OCI-LY3 (cell line): ENCODE measurements at regions not wholly inside any gene's neighbourhood (a gene's known extent, or its start where the extent isn't known, plus 50 kb on each side); places are given as distances from the start of the nearest gene placed in this dataset.
A peak's percentile ranks its signal among the peaks of the same experiment; 100 is the strongest.

Experiments
- H2AFZ ChIP-seq: fragments of 200-600, 300-600 bp; shearing (Covaris generic); 2 replicates; pipeline ENCODE4 v1.6.0; 2014; ENCODE audit warnings: antibody characterized with exemption, low read depth, low read length
- H3K27ac ChIP-seq: fragments of 200-600, 300-600 bp; sonication (generic); 2 replicates; pipeline ENCODE4 v1.5.1; 2014; ENCODE audit warnings: mild to moderate bottlenecking, low read length, moderate library complexity, mixed read lengths
- H3K27me3 ChIP-seq: fragments of 200-600, 300-600 bp; sonication (generic); 2 replicates; pipeline ENCODE4 v1.6.1; 2014; ENCODE audit warnings: low read depth, low read length, mixed read lengths
- H3K36me3 ChIP-seq: fragments of 200-600, 300-600 bp; sonication (generic); replicated peaks from 2 replicates; pipeline ENCODE3; 2014; ENCODE audit warnings: low read depth, low read length, mixed read lengths
- H3K4me1 ChIP-seq: fragments of 300-600, 200-600 bp; sonication (generic); 2 replicates; pipeline ENCODE4 v1.6.1; 2014; ENCODE audit warnings: low read length, mixed read lengths
- H3K4me2 ChIP-seq: fragments of 200-600, 300-600 bp; sonication (generic); 2 replicates; pipeline ENCODE4 v1.6.1; 2014; ENCODE audit warnings: low read length, mixed read lengths
- H3K4me3 ChIP-seq: fragments of 300-600, 200-600 bp; sonication (generic); 2 replicates; pipeline ENCODE4 v1.5.1; 2014; ENCODE audit warnings: antibody characterized with exemption, mild to moderate bottlenecking, low read length, moderate library complexity
- H3K79me2 ChIP-seq: fragments of 300-600, 200-600 bp; shearing (Covaris generic); 2 replicates; pipeline ENCODE4 v1.6.1; 2014; ENCODE audit warnings: mild to moderate bottlenecking, low read length, mixed read lengths
- H3K9ac ChIP-seq: fragments of 300-600, 200-600 bp; shearing (Covaris generic); 2 replicates; pipeline ENCODE4 v1.6.0; 2014; ENCODE audit warnings: mild to moderate bottlenecking, low read length, moderate library complexity
- H3K9me3 ChIP-seq: fragments of 200-600, 300-600 bp; shearing (Covaris generic); 2 replicates; pipeline ENCODE4 v1.6.1; 2014; ENCODE audit warnings: low read length, mixed read lengths; ENCODE audit not compliant: insufficient read depth
- H4K20me1 ChIP-seq: fragments of 200-600, 300-600 bp; sonication (generic); 2 replicates; pipeline ENCODE4 v1.6.1; 2016; ENCODE audit warnings: low read length, mixed read lengths; ENCODE audit not compliant: insufficient read depth
- CTCF ChIP-seq: fragments of 200-600, 300-600 bp; sonication (generic); IDR thresholded peaks from 2 replicates; pipeline ENCODE4 v1.5.1; 2014; ENCODE audit warnings: antibody characterized with exemption, low read length, low read depth
- EZH2phosphoT487 ChIP-seq: fragments of 200-600 bp; shearing (Covaris generic); IDR thresholded peaks from 2 replicates; pipeline ENCODE4 v1.6.1; 2018; ENCODE audit warnings: antibody characterized with exemption, mixed run types, low read depth

GRCh38 chr12:105774037-105774436 lies 364.7 kb downstream of the NUAK1 start:
- Histone ChIP-seq H4K20me1 (no peaks in the 10 kb centered on the region), H3K4me1 (peaks cover 44% of the 10 kb centered on the region), H3K27me3 (no peaks in the 10 kb centered on the region), H3K79me2 (no peaks in the 10 kb centered on the region), H3K27ac (no peak overlapping the region), H3K4me3 (no peak overlapping the region), H3K4me2 (no peak overlapping the region), H2AFZ (no peak overlapping the region), H3K9ac (no peak overlapping the region), H3K36me3 (no peaks in the 10 kb centered on the region), H3K9me3 (no peaks in the 10 kb centered on the region)
- TF ChIP-seq EZH2phosphoT487, result no peak
- no peak for TF ChIP-seq CTCF

GRCh38 chr12:105775343-105775742 lies 363.4 kb downstream of the NUAK1 start:
- TF ChIP-seq CTCF (no peak), EZH2phosphoT487 (no peak)
- no peak overlapping the region for H3K4me2 ChIP-seq
- H3K27me3 ChIP-seq, result no peaks in the 10 kb centered on the region
- H4K20me1 ChIP-seq, result no peaks in the 10 kb centered on the region
- H3K4me1 ChIP-seq, result peaks cover 32% of the 10 kb centered on the region
- no peak overlapping the region for H3K9ac ChIP-seq
- H3K4me3 ChIP-seq, result no peak overlapping the region
- H3K9me3 ChIP-seq, result no peaks in the 10 kb centered on the region
- H3K27ac ChIP-seq, result no peak overlapping the region
- no peaks in the 10 kb centered on the region for H3K79me2 ChIP-seq
- no peaks in the 10 kb centered on the region for H3K36me3 ChIP-seq
- no peak overlapping the region for H2AFZ ChIP-seq

- Histone ChIP-seq H3K36me3 (peaks cover 3% of the 10 kb centered on the region), H3K9me3 (no peaks in the 10 kb centered on the region), H3K9ac (peak overlapping the region; percentile 72), H4K20me1 (no peaks in the 10 kb centered on the region), H2AFZ (no peak overlapping the region), H3K27me3 (no peaks in the 10 kb centered on the region), H3K4me3 (peak overlapping the region; percentile 63), H3K4me2 (peak overlapping the region; percentile 92), H3K27ac (peak overlapping the region; percentile 97), H3K79me2 (no peaks in the 10 kb centered on the region), H3K4me1 (peaks cover 35% of the 10 kb centered on the region)
- TF ChIP-seq CTCF (no peak), EZH2phosphoT487 (no peak)
These were observed 354.5 kb downstream of the NUAK1 start for GRCh38 chr12:105783983-105784947.

GRCh38 chr12:105793421-105793820 lies 345.3 kb downstream of the NUAK1 start:
- Histone ChIP-seq H3K27ac (no peak overlapping the region), H3K36me3 (no peaks in the 10 kb centered on the region), H3K27me3 (no peaks in the 10 kb centered on the region), H3K4me3 (no peak overlapping the region), H4K20me1 (no peaks in the 10 kb centered on the region), H3K4me2 (no peak overlapping the region), H3K4me1 (peaks cover 6% of the 10 kb centered on the region; the same call in 1 of the 2 replicates), H3K79me2 (no peaks in the 10 kb centered on the region), H3K9ac (no peak overlapping the region), H2AFZ (no peak overlapping the region), H3K9me3 (no peaks in the 10 kb centered on the region)
- TF ChIP-seq EZH2phosphoT487, result no peak
- TF ChIP-seq CTCF, result no peak
